ENCODE measurements at regions not wholly inside any gene's neighbourhood (a gene's known extent, or its start where the extent isn't known, plus 50 kb on each side); places are given as distances from the start of the nearest gene placed in this dataset.

DNA sequence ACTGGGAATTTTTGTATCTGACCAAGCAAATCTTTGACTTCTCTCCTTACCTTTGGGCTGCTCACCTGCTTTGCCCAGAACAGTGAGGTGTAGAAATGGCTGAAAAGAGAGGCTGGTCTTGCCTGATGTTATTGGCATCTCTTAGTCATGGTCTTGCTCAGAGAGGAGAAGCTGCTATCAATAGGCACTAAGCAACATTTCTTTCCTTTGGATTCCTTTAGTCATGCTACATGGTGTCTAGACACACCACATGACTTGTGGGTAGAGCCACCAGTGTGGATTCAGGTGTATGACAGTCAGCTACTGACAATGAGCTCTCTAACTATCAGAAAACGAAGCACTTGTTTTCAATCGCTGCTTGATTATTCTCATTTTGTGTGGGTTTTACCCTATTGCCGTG lies 341.3 kb upstream of the DCC start:
- TF ChIP-seq, protein P1, sequence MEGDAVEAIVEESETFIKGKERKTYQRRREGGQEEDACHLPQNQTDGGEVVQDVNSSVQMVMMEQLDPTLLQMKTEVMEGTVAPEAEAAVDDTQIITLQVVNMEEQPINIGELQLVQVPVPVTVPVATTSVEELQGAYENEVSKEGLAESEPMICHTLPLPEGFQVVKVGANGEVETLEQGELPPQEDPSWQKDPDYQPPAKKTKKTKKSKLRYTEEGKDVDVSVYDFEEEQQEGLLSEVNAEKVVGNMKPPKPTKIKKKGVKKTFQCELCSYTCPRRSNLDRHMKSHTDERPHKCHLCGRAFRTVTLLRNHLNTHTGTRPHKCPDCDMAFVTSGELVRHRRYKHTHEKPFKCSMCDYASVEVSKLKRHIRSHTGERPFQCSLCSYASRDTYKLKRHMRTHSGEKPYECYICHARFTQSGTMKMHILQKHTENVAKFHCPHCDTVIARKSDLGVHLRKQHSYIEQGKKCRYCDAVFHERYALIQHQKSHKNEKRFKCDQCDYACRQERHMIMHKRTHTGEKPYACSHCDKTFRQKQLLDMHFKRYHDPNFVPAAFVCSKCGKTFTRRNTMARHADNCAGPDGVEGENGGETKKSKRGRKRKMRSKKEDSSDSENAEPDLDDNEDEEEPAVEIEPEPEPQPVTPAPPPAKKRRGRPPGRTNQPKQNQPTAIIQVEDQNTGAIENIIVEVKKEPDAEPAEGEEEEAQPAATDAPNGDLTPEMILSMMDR (IDR thresholded peaks at IDR 0.05) = no peak
- no peak for TF ChIP-seq YY1 (IDR thresholded peaks at IDR 0.05; ENCODE audit: low read depth)
- TF ChIP-seq, protein P2, sequence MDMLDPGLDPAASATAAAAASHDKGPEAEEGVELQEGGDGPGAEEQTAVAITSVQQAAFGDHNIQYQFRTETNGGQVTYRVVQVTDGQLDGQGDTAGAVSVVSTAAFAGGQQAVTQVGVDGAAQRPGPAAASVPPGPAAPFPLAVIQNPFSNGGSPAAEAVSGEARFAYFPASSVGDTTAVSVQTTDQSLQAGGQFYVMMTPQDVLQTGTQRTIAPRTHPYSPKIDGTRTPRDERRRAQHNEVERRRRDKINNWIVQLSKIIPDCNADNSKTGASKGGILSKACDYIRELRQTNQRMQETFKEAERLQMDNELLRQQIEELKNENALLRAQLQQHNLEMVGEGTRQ (IDR thresholded peaks at IDR 0.05; ENCODE audit: borderline replicate concordance, low read depth, low read length) = no peak
- TF ChIP-seq SIN3A (IDR thresholded peaks at IDR 0.05; ENCODE audit: borderline replicate concordance, low read depth, low read length) = no peak
- TF ChIP-seq JUND (IDR thresholded peaks at IDR 0.05) = no peak
- TF ChIP-seq NFIC (IDR thresholded peaks at IDR 0.05; ENCODE audit: borderline replicate concordance) = no peak

Measured in SK-N-SH (cell line).